HL-60 (cell line): ENCODE measurements at regions not wholly inside any gene's neighbourhood (a gene's known extent, or its start where the extent isn't known, plus 50 kb on each side); places are given as distances from the start of the nearest gene placed in this dataset.

ENCODE experiments used
- TF ChIP-seq, protein P1 (sequence below): IDR thresholded peaks from 2 replicates; pipeline ENCODE4 v1.6.1; 2012; ENCODE audit warnings: low read depth; ENCODE audit not compliant: insufficient replicate concordance
- TF ChIP-seq, protein P2 (sequence below): IDR thresholded peaks from one replicate; pipeline ENCODE4 v1.5.1; 2011; ENCODE audit warnings: low read length, control low read depth, inconsistent platforms; ENCODE audit not compliant: insufficient read depth

GRCh38 chr13:109628251-109628699, 158.1 kb downstream of the IRS2 start:
- TF ChIP-seq, protein P1, sequence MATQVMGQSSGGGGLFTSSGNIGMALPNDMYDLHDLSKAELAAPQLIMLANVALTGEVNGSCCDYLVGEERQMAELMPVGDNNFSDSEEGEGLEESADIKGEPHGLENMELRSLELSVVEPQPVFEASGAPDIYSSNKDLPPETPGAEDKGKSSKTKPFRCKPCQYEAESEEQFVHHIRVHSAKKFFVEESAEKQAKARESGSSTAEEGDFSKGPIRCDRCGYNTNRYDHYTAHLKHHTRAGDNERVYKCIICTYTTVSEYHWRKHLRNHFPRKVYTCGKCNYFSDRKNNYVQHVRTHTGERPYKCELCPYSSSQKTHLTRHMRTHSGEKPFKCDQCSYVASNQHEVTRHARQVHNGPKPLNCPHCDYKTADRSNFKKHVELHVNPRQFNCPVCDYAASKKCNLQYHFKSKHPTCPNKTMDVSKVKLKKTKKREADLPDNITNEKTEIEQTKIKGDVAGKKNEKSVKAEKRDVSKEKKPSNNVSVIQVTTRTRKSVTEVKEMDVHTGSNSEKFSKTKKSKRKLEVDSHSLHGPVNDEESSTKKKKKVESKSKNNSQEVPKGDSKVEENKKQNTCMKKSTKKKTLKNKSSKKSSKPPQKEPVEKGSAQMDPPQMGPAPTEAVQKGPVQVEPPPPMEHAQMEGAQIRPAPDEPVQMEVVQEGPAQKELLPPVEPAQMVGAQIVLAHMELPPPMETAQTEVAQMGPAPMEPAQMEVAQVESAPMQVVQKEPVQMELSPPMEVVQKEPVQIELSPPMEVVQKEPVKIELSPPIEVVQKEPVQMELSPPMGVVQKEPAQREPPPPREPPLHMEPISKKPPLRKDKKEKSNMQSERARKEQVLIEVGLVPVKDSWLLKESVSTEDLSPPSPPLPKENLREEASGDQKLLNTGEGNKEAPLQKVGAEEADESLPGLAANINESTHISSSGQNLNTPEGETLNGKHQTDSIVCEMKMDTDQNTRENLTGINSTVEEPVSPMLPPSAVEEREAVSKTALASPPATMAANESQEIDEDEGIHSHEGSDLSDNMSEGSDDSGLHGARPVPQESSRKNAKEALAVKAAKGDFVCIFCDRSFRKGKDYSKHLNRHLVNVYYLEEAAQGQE, result no peak
- TF ChIP-seq, protein P2, sequence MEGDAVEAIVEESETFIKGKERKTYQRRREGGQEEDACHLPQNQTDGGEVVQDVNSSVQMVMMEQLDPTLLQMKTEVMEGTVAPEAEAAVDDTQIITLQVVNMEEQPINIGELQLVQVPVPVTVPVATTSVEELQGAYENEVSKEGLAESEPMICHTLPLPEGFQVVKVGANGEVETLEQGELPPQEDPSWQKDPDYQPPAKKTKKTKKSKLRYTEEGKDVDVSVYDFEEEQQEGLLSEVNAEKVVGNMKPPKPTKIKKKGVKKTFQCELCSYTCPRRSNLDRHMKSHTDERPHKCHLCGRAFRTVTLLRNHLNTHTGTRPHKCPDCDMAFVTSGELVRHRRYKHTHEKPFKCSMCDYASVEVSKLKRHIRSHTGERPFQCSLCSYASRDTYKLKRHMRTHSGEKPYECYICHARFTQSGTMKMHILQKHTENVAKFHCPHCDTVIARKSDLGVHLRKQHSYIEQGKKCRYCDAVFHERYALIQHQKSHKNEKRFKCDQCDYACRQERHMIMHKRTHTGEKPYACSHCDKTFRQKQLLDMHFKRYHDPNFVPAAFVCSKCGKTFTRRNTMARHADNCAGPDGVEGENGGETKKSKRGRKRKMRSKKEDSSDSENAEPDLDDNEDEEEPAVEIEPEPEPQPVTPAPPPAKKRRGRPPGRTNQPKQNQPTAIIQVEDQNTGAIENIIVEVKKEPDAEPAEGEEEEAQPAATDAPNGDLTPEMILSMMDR, result no peak
